HK-2 (cell line): ENCODE measurements at regions not wholly inside any gene's neighbourhood (a gene's known extent, or its start where the extent isn't known, plus 50 kb on each side); places are given as distances from the start of the nearest gene placed in this dataset.
"Not testable (repeated sequence)": the region's sequence is repeated elsewhere in the genome, so short reads cannot be mapped to it uniquely, and the experiment has no call there.

ENCODE experiments used
- DNase-seq: peaks from one replicate; pipeline ENCODE4 v3.0.0-alpha.2; 2018; ENCODE audit not compliant: unreplicated experiment

DNA sequence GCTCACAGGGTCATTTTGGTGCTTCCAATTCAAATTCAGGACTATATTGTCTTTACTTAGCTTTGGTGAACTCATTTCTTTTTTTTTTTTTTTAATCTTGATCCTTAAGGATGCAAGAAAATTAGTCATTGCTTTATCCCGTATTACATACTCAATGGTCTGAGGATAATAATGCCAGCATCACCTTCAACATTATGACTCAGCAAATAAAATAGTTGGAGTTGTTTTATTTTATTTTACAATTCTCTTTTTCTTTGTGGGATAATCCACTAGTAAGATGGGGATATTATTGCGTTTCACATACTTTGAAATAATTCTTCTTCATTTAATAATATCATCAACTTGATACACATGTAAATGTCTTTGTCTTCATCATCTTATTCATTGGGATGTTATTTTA, 954.9 kb upstream of the GYPC start:
- no peak for DNase-seq

DNA sequence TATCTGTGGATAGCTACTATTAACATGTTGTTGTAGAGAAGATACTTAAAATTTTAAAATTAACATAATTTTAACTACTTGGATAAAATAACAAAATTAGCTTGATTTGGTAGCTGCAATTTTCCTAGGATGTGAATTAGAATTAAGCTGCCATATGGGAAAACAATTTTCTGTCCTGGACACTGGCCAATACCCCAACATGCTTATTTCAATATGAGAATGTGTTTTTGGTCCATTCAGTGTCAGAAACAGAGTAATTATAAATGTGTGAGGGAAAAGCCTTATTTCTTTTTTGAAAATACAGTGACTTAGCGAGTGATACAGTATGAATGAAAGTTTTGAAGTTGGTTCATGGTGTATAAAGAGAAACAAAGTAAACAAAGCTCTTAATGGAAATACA, 948.3 kb upstream of the GYPC start:
- no peak for DNase-seq

DNA sequence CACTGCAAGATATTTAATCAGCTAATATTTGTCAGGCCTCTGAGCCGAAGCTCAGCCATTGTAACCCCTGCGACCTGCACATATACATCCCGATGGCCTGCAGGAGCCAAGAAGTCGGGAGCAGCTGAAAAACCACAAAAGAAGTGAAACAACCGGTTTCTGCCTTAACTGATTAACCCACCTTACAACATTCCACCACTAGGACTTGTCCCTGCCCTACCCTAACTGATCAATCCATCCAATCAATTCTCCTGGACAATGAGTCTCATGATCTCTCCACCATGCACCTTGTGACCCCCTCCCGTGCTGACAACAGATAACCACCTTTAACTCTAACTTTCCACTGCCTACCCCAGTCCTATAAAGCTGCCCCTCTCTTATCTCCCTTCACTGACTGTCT, 945.4 kb upstream of the GYPC start:
- DNase-seq, result no peak

DNA sequence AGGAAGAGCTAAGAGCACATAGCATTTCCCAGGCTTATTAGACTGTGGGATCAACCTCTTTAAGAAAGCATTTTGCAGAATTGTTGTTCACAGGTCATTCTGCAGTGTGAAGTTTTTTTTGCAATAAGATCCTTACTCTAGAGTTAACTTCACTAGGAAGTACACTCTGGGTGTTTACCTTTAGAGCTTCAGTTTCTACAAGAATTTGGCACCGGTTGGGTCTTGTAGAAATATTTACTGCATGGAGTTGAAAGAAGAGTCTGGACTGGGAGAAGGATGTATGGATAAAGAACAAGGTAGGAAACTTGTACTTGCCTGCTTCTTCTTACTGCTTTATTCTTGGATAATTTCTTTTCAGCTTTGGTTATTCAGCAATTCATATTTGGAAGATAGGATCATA, 944.9 kb upstream of the GYPC start:
- DNase-seq, result no peak

DNA sequence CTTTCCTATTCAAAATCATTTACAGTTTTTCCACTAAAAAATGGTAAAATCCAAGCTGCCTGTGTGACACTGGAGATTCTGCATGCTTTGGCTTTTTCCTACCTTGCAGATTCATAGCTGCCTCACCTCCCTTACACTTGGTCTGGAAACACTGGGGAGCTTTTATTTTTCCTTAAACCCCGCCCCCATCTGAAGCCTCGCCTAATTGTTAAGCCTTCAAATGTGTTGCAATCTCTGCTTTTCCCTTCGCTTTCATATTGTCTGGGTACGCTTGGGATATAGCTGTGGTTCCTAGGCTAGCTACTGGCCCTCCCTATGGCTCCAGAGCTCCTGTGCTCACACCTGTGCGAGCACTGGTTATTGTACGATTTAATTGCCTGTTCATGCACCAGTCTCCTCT, 942.4 kb upstream of the GYPC start:
- no peak for DNase-seq

DNA sequence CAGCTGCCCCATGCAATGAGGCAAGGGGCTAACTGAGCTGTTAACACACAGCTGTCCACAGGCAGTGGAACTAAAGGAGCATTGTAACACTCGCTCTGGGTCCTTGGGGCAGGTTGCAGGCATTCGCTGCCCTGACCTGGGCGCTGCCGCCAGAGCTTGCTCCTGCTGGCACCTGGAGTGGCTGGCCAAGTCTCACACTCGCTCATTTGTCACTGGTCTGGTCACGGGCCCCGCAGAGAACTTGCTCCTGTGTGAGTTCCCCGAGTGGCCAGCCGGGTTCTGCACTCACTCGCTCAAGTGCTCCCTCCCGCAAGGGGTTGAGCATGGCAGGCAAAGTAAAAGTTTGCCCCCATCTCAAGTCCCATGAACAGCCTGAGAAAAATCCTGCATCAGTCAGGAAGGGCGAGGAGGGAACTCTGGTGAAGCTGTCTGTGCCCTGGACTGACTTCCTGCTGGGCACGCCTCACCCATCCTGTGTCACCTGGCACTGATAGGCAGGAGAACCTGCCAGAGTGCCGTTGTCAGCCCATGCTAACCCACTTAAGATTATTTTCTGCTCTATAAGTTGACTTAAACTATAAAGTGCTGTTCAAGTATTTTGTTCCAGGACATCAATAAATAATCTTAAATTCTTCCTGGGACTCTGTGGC, 934.8 kb upstream of the GYPC start:
- no peak for DNase-seq

DNA sequence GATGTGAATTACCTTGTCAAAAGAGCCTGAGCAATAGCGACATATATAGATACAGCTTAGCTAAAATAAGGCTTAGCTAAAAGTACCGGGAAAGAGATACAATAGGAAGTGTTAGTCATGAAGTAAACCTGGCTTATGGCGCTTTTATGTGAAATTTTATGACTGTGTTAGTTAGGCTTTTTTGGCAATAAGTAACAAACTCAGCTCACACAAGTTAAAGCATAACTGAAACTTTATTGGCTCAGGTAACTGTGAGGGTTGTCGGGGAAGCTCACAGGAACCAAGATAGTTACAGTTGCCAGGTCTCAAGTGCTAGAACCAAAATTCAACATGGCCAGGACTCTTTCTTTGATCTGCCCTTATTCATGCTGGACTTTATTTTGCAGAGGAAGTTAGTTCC, 925.0 kb upstream of the GYPC start:
- DNase-seq, result no peak

DNA sequence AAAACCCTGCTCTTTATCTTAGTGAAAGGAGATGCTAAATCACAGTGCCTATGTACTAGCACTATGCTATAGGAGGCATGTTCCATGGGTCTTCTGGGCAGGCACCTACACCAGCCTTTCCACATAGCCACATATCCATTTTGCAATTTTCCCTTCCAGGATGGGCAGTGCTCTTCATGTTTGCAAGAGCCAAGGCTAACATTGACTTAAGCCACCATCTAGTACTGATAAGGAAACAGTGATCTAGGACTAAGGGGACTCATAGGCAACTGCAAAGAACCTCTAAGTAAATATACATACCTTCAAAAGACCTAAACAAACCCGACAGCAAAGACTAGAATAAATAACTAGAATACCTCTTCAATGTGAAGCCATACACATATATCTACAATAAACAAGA, 919.7 kb upstream of the GYPC start:
- no peak for DNase-seq

DNA sequence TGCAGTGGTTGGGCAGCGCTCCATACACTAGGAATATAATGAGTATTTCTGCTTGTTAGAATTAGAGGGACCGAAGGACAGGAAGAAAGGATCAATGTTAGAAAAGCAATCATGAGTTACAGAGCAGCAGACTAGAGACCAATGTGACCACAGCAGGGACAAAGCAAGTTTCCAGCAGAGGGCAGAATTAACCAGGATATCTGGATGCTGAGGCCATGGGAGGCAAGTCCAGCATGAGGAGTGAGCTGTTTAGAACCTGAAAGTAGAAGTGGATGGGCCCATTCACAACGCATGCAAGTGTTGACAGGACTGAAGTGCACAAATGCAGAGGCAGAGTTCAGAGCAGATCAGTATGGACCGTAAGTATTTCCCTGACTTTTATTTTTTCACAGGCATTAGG, 910.4 kb upstream of the GYPC start:
- peak; percentile 16 for DNase-seq

DNA sequence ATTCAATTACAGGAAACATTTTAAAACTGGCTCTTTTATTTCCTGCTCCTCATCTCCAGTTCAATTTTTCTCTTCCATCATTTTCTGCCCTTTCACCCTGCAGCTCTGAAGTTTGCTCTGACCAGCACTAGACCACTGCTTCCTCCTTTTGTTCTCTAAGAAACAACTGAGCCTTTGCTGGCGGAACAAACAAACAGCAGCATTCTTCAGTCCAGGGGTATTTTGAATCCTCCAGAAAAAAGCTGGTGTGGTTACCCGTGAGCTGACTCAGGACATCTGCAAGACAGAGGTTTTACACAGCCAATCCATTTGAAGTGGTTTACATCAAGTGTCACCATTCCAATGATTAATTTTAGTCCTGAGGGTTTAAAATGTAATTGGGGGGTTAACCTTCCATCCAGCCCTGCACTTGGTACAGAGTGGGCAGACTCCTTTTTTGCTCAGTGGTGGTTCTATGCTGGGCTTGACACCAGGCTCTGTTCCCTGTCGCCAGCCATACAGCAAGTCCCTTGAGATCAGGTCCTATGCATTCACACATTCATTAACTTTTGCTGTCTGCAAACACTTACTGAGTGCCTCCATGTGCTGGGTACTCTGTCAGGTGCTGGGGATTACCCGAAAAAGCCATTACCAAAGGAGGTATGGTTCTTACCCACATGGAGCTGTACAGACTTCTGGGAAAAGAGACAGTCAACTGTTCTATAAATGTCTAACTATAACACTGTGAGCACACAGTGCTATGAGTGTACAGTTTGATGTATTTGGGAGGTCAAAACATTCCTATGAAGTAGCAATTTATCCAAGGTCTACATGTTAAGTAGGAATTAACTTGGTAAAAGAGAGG, 909.4 kb upstream of the GYPC start:
- no peak for DNase-seq

DNA sequence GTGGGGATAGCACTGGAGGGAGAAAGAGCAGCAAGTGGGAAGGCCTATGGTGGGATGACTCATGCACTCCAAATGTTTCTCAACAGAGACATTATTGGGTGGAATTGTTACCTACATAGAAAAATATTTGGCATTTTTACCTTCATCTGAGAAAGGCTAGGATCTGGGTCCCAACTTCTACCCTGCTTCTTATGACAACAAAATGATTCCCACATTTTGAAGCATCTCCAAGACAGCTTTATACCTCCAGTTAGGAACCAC, 908.9 kb upstream of the GYPC start:
- DNase-seq, result no peak

DNA sequence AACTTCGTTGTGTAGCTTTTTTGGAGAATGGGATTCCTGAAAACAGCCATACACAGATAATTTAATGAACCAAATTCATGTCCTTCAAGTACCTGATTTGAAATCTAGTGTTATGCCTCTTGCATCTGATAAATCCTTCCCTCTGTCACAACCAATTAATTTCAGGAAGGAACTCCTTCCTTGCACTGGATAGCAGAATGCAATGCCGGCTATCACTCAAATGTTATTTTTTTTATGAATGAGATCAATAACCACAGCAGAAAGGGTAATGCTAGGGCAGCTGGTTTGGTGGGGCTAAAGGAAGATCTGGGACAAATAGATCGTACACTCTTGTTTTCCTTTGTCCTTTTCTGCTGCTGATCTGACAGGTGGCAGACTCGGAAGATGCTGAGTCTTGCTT, 899.5 kb upstream of the GYPC start:
- DNase-seq, result no peak

DNA sequence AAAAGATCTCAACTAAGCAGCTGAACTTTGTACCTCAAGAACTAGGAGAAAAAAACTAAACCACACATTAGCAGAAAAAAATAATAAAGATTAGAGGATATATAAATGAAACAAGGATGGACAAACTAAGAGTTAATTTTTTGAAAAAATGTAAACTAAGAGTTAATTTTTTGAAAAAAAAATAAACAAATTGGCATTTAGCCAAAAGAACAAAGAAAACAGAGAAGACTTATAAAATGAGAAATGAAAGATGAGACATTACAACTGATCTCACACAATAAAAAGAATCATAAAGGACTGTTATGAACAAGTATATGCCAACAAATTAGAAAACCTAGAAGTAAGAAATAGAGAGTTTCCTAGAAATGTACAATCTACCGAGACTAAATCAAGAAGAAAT, 859.2 kb upstream of the GYPC start:
- no peak for DNase-seq

DNA sequence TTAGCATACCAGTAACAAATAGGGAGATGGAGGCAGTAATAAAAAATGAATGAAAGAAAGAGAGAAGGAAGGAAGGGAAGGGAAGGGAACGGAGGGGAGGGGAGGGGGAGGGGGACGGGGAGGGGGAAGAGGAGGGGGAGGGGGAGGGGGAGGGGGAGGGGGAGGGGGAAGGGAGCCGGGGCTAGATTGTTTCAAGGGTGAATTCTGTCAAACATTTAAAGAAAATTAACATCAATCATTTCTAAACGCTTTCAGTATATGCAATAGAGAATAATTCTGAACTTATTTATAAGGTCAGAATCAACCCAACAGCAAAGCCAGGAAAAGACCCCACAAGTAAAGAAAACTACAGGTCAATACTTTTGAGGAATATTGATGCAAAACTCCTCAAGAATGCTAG, 858.8 kb upstream of the GYPC start:
- no peak for DNase-seq

DNA sequence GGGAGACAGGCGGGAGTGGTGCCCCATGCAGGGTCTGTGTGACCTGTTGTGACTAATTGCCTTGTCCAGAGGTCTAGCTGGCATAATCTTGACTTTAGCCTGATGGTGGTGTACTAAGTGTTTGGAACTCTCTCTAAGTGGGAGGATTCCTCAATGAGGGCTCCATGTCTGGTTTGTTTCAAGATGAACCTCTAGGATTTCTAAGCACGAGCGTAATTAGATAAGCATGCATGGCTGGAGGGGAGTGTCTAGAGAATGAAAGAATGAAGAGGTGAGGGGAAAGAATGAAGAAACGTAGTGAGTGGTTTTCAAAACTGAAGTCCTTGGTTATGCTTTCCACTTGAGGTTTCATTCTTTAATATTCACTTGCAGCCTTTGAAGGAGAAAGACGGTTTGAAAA, 833.2 kb upstream of the GYPC start:
- no peak for DNase-seq

DNA sequence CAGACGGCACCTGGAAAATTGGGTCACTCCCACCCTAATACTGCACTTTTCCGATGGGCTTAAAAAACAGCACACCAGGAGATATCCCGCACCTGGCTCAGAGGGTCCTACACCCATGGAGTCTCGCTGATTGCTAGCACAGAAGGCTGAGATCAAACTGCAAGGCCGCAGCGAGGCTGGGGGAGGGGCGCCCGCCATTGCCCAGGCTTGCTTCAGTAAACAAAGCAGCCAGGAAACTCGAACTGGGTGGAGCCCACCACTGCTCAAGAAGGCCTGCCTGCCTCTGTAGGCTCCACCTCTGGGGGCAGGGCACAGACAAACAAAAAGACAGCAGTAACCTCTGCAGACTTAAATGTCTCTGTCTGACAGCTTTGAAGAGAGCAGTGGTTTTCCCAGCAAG, 830.2 kb upstream of the GYPC start:
- not testable (repeated sequence) for DNase-seq

DNA sequence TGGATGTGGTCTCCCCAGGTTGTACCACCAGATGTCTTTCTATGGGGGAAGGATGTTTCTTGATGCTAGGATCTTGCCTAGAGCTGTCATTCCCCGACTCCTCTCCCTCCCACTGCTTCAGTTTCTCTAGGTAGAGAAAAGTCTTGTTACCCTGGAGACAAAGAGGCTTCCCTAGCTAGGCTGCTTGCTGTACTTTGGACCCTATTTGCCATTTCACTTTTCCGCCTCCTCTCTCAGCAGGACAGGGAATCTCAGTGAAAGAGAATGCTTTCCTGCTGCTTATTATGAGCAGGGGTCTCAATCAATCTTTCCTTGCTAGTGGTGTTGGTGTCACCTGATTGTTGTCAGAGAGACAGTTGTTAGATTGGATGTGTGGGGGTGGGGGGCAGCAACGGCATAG, 818.8 kb upstream of the GYPC start:
- no peak for DNase-seq

DNA sequence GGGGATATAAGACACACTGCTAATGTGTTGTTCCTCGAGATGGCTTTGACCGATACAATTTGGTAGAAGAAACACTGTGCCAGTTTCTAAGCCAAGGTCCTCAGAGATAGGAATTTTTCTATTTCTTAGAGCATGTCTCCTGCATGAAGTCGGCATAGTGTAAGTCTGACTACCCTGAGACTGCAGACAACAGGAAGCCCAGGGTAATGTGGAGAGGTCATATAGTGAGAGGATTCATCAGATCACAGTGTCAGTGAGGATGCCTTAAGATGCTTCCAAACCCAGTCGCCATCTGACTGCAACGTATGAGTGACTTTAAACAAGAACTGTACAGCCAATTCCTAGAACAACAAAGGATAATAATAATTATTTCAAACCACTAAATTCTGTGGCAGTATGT, 818.3 kb upstream of the GYPC start:
- DNase-seq, result no peak

DNA sequence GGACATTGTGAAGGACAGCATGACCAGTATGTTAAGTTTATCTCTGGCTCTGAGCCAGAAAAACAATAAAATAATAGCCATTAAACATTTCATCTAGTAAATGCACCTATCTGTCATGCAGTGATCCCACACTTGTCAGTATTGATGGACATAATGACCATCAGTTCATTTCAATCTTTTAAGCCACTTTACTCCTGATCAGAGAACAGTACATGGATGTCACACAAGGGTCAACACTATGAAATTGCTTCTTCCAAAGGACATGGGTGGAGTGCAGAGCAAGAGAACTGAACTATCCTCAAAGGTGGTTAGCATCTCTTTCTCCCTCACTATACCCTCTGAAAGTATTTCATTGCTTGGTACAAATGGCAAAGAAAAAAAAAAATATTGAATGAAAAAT, 816.0 kb upstream of the GYPC start:
- no peak for DNase-seq

DNA sequence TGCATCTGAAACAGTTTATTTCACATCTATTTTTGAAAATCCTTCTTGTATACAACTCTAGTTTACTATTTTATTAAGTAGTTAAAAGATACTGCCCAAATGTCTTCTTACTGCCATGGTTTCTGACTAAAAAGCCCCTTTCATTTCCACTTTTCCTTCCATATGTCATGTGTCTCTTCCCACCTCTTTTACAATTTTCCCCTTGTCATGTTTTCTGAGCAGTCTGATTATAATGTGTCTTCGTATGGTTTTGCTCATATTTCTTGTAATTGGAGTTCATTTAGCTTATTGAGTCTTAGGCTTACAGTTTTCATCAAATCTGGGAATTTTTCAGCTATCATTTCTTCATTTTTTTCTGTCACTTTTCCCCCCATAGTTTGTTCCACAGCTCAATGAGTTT, 813.9 kb upstream of the GYPC start:
- DNase-seq, result no peak

DNA sequence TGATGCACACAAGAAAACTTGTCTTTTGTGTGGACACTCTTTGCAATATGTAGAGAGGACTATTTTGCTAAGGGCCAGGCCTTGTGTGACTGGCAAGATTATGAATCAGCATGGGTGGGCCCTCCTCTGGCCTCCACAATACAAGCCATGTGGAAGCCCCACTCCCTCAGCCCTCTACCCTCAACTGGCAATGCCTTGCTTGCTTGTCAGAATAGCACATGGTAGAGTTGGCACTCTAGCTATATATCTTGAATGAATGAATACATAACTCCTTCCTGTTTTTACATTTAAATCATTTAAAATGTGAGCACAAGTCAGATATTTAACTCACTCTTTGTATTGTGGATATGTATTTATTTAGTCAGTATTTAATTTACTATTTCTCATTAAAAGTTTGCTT, 805.4 kb upstream of the GYPC start:
- no peak for DNase-seq

DNA sequence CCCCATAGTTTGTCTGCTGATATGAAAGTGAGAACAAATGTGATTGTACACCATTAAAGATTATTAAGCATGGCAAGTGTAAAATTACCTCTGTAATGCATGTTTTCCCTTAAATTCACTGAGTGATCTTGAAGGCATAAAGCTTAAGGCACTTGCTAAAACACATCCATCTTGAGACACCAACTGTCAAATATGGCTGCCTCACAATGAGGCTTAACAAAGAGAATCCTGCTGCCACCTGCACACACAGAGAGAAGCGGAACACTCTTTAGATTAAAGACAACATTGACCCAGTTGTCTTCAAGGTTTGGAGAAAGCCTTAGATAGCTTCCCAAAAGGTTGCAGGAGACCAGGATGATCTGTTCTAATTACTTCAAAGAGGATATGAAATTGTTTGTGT, 803.6 kb upstream of the GYPC start:
- DNase-seq, result no peak

DNA sequence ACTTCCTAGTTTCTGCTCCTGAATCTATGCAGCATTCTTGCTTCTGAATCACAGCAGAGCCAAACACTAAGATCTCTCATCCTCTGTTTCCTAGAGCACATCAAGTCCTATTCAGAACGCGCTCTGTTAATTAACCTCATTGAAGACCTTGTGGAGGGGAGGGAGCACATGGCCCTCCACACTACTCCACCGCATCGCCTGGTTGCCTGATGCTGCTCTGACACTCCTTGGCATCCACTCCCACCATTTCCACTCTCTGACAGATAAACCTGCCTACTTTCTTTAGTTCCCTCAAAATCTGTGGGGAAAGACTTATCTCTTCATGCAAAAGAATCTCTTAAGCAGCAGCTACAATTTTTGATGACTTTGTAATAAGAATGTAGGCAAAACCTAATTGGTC, 802.3 kb upstream of the GYPC start:
- DNase-seq, result no peak

DNA sequence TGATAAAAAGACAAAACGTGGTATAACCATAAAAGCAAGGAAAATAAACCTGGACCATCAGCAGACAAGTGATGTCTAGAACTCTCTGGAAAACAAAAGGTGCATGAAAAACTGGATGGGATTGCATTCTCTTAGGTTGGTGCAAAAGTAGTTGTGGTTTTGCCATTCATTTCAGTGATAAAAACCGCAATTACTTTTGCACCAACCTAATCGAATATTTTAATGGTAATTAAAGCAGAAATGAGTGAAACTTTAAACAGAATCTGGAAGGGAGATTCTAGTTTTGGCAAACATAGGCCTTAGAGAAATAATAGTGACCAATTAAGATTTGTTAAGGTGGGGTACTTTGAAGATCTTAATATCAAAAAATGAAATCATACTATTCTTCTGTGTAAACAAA, 800.8 kb upstream of the GYPC start:
- DNase-seq, result no peak
